NT2/D1 (cell line): ENCODE measurements at regions not wholly inside any gene's neighbourhood (a gene's known extent, or its start where the extent isn't known, plus 50 kb on each side); places are given as distances from the start of the nearest gene placed in this dataset.

Source experiments
- DNase-seq: peaks from one replicate; pipeline ENCODE4 v3.0.0-alpha.2; 2011; ENCODE audit warnings: low read depth, low spot score
- H3K27me3 ChIP-seq: 2 replicates; pipeline ENCODE4 v1.6.0; 2011; ENCODE audit warnings: mild to moderate bottlenecking; ENCODE audit not compliant: insufficient read length, insufficient read depth
- H3K36me3 ChIP-seq: 2 replicates; pipeline ENCODE4 v1.6.1; 2011; ENCODE audit warnings: mild to moderate bottlenecking, low read length, mixed read lengths; ENCODE audit not compliant: insufficient read depth, insufficient read length
- H3K4me1 ChIP-seq: 2 replicates; pipeline ENCODE4 v1.5.1; 2011; ENCODE audit not compliant: insufficient read depth, insufficient read length
- H3K4me3 ChIP-seq: 2 replicates; pipeline ENCODE4 v1.5.1; 2011; ENCODE audit warnings: low read depth; ENCODE audit not compliant: insufficient read length
- H3K9ac ChIP-seq: 2 replicates; pipeline ENCODE4 v1.6.0; 2011; ENCODE audit warnings: low read depth; ENCODE audit not compliant: insufficient read length
- H3K9me3 ChIP-seq: 2 replicates; pipeline ENCODE4 v1.5.1; 2011; ENCODE audit warnings: mild to moderate bottlenecking, low read length; ENCODE audit not compliant: insufficient read depth
- SUZ12 ChIP-seq: IDR thresholded peaks from 2 replicates; pipeline ENCODE4 v1.6.1; 2011; ENCODE audit not compliant: insufficient read length, insufficient read depth; ENCODE audit errors: extremely low read depth
- YY1 ChIP-seq: IDR thresholded peaks from 2 replicates; pipeline ENCODE4 v1.6.1; 2011; ENCODE audit not compliant: insufficient read length, insufficient read depth
- ZNF274 ChIP-seq: IDR thresholded peaks from 2 replicates; pipeline ENCODE4 v1.6.1; 2011; ENCODE audit warnings: mild to moderate bottlenecking, low read depth, low read length

GRCh38 chr5:74100268-74100665 is 474.3 kb downstream of the ARHGEF28 start:
- Histone ChIP-seq H3K4me3 (no peak overlapping the region), H3K9ac (no peak overlapping the region), H3K36me3 (no peaks in the 10 kb centered on the region), H3K4me1 (no peaks in the 10 kb centered on the region), H3K9me3 (no peaks in the 10 kb centered on the region), H3K27me3 (no peaks in the 10 kb centered on the region)
- no peak for TF ChIP-seq ZNF274
- no peak for TF ChIP-seq SUZ12
- TF ChIP-seq YY1, result no peak
- no peak for DNase-seq

DNA sequence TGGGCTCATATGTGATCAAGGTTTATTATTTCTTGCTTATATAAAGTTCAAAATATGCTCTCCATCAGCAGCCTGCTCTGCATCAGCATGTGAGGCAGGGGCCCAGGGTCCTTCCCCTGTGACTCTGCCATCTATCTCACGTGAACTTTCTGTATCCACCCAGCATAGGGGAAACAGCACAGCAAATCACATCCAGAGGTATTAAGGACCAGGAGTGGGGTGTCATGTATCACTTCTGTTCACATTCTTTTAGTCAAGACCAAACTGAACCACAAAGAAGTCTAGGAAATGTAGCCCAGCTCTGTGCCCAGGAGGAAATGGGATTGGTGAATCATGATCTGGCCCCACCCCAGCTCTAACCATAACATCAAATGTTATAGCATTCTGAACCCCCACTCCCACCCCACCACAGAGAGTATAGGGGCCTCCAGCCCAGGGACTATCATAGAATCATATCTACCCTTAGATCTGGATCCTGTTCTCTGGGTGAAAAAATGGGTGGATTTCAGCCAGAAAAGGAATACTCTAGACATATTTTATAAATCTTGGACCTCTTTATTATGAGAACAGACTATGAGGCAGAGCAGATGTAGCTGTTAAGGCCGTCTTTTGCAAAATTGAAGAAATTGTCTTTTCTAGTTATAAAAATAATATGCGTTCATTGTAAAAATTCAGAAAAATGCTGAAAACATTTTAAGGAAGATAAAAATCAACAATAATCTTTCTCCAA is 473.7 kb downstream of the ARHGEF28 start:
- Histone ChIP-seq H3K4me3 (no peak overlapping the region), H3K9ac (no peak overlapping the region), H3K27me3 (no peaks in the 10 kb centered on the region), H3K36me3 (no peaks in the 10 kb centered on the region), H3K4me1 (no peaks in the 10 kb centered on the region), H3K9me3 (no peaks in the 10 kb centered on the region)
- no peak for DNase-seq
- TF ChIP-seq ZNF274, result no peak

GRCh38 chr5:74098941-74099340 is 472.9 kb downstream of the ARHGEF28 start:
- Histone ChIP-seq H3K4me3 (no peak overlapping the region), H3K27me3 (no peaks in the 10 kb centered on the region), H3K36me3 (no peaks in the 10 kb centered on the region), H3K9me3 (no peaks in the 10 kb centered on the region), H3K9ac (no peak overlapping the region), H3K4me1 (no peaks in the 10 kb centered on the region)
- TF ChIP-seq SUZ12 (no peak), YY1 (no peak), ZNF274 (no peak)
- no peak for DNase-seq

- TF ChIP-seq YY1, result no peak
- TF ChIP-seq SUZ12, result no peak
- TF ChIP-seq ZNF274, result no peak
- no peak for DNase-seq
- H3K4me3 ChIP-seq, result no peak overlapping the region
- H3K27me3 ChIP-seq, result no peaks in the 10 kb centered on the region
- H3K9me3 ChIP-seq, result no peaks in the 10 kb centered on the region
- H3K9ac ChIP-seq, result no peak overlapping the region
- H3K36me3 ChIP-seq, result no peaks in the 10 kb centered on the region
- no peaks in the 10 kb centered on the region for H3K4me1 ChIP-seq
These were observed 472.5 kb downstream of the ARHGEF28 start for GRCh38 chr5:74098456-74098855.

DNA sequence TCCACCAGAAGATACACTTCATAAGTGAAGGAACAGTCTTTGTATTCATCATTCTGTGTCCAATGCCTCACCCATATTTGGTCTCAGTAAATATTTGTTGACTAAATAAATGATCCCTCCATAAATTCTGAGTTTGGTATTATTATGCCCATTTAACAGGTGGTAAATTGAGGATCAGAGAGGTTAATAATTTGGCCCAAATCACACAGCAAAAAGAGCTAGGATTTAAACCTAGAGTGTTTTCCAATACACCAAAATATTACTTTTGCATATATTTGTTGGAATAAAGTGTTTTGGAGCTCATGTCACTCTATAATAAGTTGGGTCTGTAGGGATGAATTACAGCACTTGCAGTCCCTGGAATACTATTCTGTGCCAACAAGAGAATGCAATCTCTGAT is 470.3 kb downstream of the ARHGEF28 start:
- Histone ChIP-seq H3K4me3 (no peak overlapping the region), H3K36me3 (no peaks in the 10 kb centered on the region), H3K9me3 (no peaks in the 10 kb centered on the region), H3K27me3 (no peaks in the 10 kb centered on the region), H3K4me1 (no peaks in the 10 kb centered on the region), H3K9ac (no peak overlapping the region)
- no peak for DNase-seq
- TF ChIP-seq YY1 (no peak), SUZ12 (no peak), ZNF274 (no peak)

DNA sequence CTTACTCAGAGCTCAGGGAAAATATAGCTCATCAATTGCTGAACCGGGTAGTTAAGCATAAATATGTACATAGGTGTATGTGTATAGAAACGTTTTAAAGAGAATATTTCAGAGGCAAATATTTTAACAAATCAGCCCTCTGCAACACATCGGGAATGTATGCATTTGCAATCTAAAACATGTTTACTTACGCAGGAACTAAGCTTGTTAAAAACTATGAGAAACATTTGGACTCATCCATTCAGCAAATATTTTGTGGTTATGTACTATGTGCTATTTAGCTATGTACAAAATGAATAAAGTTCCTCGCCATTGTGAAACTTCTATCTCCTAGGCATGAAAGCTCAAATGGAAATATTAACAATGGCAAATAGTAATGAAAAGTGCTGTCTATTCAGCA is 469.9 kb downstream of the ARHGEF28 start:
- Histone ChIP-seq H3K4me1 (no peaks in the 10 kb centered on the region), H3K27me3 (no peaks in the 10 kb centered on the region), H3K9ac (no peak overlapping the region), H3K9me3 (no peaks in the 10 kb centered on the region), H3K36me3 (no peaks in the 10 kb centered on the region), H3K4me3 (no peak overlapping the region)
- no peak for DNase-seq
- TF ChIP-seq YY1 (no peak), SUZ12 (no peak), ZNF274 (no peak)

- no peak overlapping the region for H3K9ac ChIP-seq
- no peaks in the 10 kb centered on the region for H3K27me3 ChIP-seq
- H3K36me3 ChIP-seq, result no peaks in the 10 kb centered on the region
- DNase-seq, result no peak
- no peaks in the 10 kb centered on the region for H3K9me3 ChIP-seq
- no peaks in the 10 kb centered on the region for H3K4me1 ChIP-seq
- no peak for TF ChIP-seq SUZ12
- no peak for TF ChIP-seq ZNF274
- no peak for TF ChIP-seq YY1
- no peak overlapping the region for H3K4me3 ChIP-seq
These were observed 468.7 kb downstream of the ARHGEF28 start for GRCh38 chr5:74094782-74095108.

DNA sequence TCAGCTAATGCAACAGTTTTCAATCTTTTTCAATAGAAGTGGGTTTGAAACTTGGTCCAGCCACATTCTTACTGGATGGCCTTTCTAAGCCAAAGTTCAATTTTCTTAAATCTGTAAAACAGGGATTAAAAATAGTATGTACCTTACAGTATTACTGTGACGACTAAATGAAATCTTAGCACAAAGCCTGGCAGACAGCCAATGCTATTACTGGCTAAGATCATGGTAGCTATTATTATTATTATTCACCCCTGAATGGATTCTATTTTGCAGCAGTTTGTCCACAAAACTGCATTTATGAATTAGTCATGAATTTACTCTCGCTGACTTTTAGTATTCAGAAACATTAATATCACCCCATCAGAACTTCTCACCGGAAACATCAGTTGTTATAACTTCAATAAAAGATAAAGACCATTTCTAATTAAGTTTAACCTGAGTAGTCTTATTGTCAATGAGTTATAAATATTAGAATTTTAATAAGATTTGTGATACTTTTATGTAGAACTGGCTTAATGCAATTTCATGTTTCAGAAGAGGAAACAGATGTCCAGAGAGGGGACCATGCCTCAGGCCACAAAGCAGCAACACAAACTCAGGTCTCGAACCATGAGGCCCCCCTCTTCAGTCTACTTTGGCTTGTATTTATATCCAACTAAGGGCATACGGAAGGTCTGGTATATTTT is 468.2 kb downstream of the ARHGEF28 start:
- no peak overlapping the region for H3K4me3 ChIP-seq
- H3K9me3 ChIP-seq, result no peaks in the 10 kb centered on the region
- H3K27me3 ChIP-seq, result no peaks in the 10 kb centered on the region
- H3K4me1 ChIP-seq, result no peaks in the 10 kb centered on the region
- no peak for TF ChIP-seq SUZ12
- TF ChIP-seq ZNF274, result no peak
- TF ChIP-seq YY1, result no peak
- H3K36me3 ChIP-seq, result no peaks in the 10 kb centered on the region
- H3K9ac ChIP-seq, result no peak overlapping the region
- no peak for DNase-seq
